H1 (cell line): ENCODE measurements at regions not wholly inside any gene's neighbourhood (a gene's known extent, or its start where the extent isn't known, plus 50 kb on each side); places are given as distances from the start of the nearest gene placed in this dataset.

ENCODE experiments used
- CTCF ChIA-PET: fragments of 300-600 bp; sonication (Branson Sonifier 250); formaldehyde crosslinking; loops from one replicate; lab custom pipeline; 2021; ENCODE audit not compliant: partially characterized antibody; lab: Charles Lee
- POLR2A ChIA-PET: fragments of 300-600 bp; sonication (Branson Sonifier 250); formaldehyde crosslinking; loops from one replicate; lab custom pipeline; 2021; ENCODE audit warnings: inconsistent platforms; ENCODE audit not compliant: partially characterized antibody; lab: Charles Lee
- DNase-seq, 2 experiments: peaks; one replicate each; pipeline versions ENCODE4 v3.0.0 to v3.0.0-alpha.2; 2010 to 2022; ENCODE audit warnings: low spot score in 2 of 2, low read depth in 1 of 2, mixed read lengths in 1 of 2
- FAIRE-seq: peaks from 2 replicates; lab custom pipeline; 2011; peaks lifted over from hg19 to GRCh38; lab: Jason Lieb, UNC
- H2AFZ ChIP-seq: 2 replicates; pipeline ENCODE4 v1.8.1; 2012; ENCODE audit warnings: low read length, inconsistent platforms
- H2AK5ac ChIP-seq: 2 replicates; pipeline ENCODE4 v1.6.1; 2013; ENCODE audit warnings: low read depth, low read length
- H2BK120ac ChIP-seq: replicated peaks from 2 replicates; pipeline ENCODE3; 2013; ENCODE audit warnings: low read depth, low read length, inconsistent platforms
- H2BK12ac ChIP-seq: 2 replicates; pipeline ENCODE4 v1.6.1; 2013; ENCODE audit warnings: low read depth, low read length
- H2BK15ac ChIP-seq: 2 replicates; pipeline ENCODE4 v1.6.1; 2013; ENCODE audit warnings: low read length
- H2BK20ac ChIP-seq: 2 replicates; pipeline ENCODE4 v1.6.1; 2013; ENCODE audit warnings: low read length
- H2BK5ac ChIP-seq: 2 replicates; pipeline ENCODE4 v1.6.1; 2013; ENCODE audit warnings: low read depth, low read length
- H3K14ac ChIP-seq: 2 replicates; pipeline ENCODE4 v1.6.1; 2013; ENCODE audit warnings: inconsistent platforms; ENCODE audit not compliant: insufficient read length
- H3K18ac ChIP-seq: 2 replicates; pipeline ENCODE4 v1.6.1; 2013; ENCODE audit warnings: low read length; ENCODE audit errors: extremely low read depth
- H3K23ac ChIP-seq: 2 replicates; pipeline ENCODE4 v1.6.1; 2013; ENCODE audit warnings: inconsistent platforms; ENCODE audit not compliant: insufficient read length
- H3K23me2 ChIP-seq: 2 replicates; pipeline ENCODE4 v1.6.1; 2013; ENCODE audit warnings: low read depth, low read length
- H3K27ac ChIP-seq: 2 replicates; pipeline ENCODE4 v1.6.1; 2011; ENCODE audit warnings: low read depth, low read length, inconsistent platforms
- H3K27me3 ChIP-seq, 4 experiments: replicated peaks in 1 of 4; 1 replicate in 1 of 4; 2 replicates in 3 of 4; pipeline versions ENCODE4 v1.6.1 to v1.8.1; 2011 to 2013; ENCODE audit warnings: low read length in 3 of 4, mild to moderate bottlenecking in 3 of 4, inconsistent platforms in 2 of 4, mixed read lengths in 2 of 4, moderate library complexity in 1 of 4; ENCODE audit not compliant: control insufficient read depth in 3 of 4, insufficient read depth in 3 of 4; ENCODE audit errors: extremely low read depth in 1 of 4
- H3K36me3 ChIP-seq, 4 experiments: 2 replicates each; pipeline versions ENCODE4 v1.6.1 to v1.8.1; 2011 to 2013; ENCODE audit warnings: mild to moderate bottlenecking in 4 of 4, low read length in 3 of 4, moderate library complexity in 2 of 4, control low read depth in 1 of 4, inconsistent platforms in 1 of 4; ENCODE audit not compliant: insufficient read depth in 4 of 4, control insufficient read depth in 2 of 4
- H3K4ac ChIP-seq: replicated peaks from 2 replicates; pipeline ENCODE3; 2013; ENCODE audit warnings: low read length, low read depth, mixed read lengths, inconsistent platforms; ENCODE audit not compliant: insufficient read length
- H3K4me1 ChIP-seq, 4 experiments: replicated peaks in 1 of 4; 1 replicate in 1 of 4; 2 replicates in 3 of 4; pipeline versions ENCODE4 v1.6.1 to v1.8.1; 2011 to 2013; ENCODE audit warnings: low read length in 3 of 4, inconsistent platforms in 2 of 4, mixed read lengths in 1 of 4; ENCODE audit not compliant: insufficient read depth in 4 of 4, control insufficient read depth in 3 of 4
- H3K4me2 ChIP-seq, 2 experiments: 2 replicates each; pipeline versions ENCODE4 v1.6.1 to v1.8.1; 2011 to 2013; ENCODE audit warnings: low read depth in 2 of 2, low read length in 2 of 2, control low read depth in 1 of 2, inconsistent platforms in 1 of 2, mild to moderate bottlenecking in 1 of 2; ENCODE audit not compliant: insufficient read depth in 1 of 2
- H3K4me3 ChIP-seq, 4 experiments: fragments of 200-600, 300-600 bp in 1 of 4; sonication (generic), shearing (Covaris generic), sonication (Bioruptor Twin) in 1 of 4; 2 replicates each; pipeline versions ENCODE4 v1.5.1 to v1.8.1; 2011 to 2016; ENCODE audit warnings: low read length in 4 of 4, low read depth in 3 of 4, control low read depth in 2 of 4, inconsistent platforms in 2 of 4, mild to moderate bottlenecking in 2 of 4, mixed read lengths in 1 of 4, moderate library complexity in 1 of 4; ENCODE audit not compliant: insufficient read depth in 2 of 4; ENCODE audit errors: extremely low read depth in 1 of 4
- H3K56ac ChIP-seq: replicated peaks from 2 replicates; pipeline ENCODE3; 2013; ENCODE audit warnings: low read depth, mild to moderate bottlenecking, mixed read lengths, low read length, inconsistent platforms; ENCODE audit not compliant: insufficient read length
- H3K79me1 ChIP-seq: 2 replicates; pipeline ENCODE4 v1.6.1; 2013; ENCODE audit warnings: low read depth, low read length, control low read depth
- H3K79me2 ChIP-seq, 2 experiments: 2 replicates each; pipeline versions ENCODE4 v1.6.1 to v1.8.1; 2012 to 2013; ENCODE audit warnings: low read length in 2 of 2, mild to moderate bottlenecking in 2 of 2, inconsistent platforms in 1 of 2; ENCODE audit not compliant: insufficient read depth in 2 of 2, control insufficient read depth in 1 of 2
- H3K9ac ChIP-seq, 4 experiments: replicated peaks in 1 of 4; 1 replicate in 1 of 4; 2 replicates in 3 of 4; pipeline versions ENCODE4 v1.6.1 to v1.8.1; 2011 to 2013; ENCODE audit warnings: low read depth in 3 of 4, low read length in 3 of 4, control low read depth in 2 of 4, mild to moderate bottlenecking in 2 of 4, moderate library complexity in 2 of 4, inconsistent platforms in 1 of 4; ENCODE audit errors: extremely low read depth in 1 of 4
- H3K9me3 ChIP-seq, 2 experiments: 2 replicates each; pipeline versions ENCODE4 v1.6.1 to v1.8.1; 2012 to 2013; ENCODE audit warnings: mild to moderate bottlenecking in 2 of 2, moderate library complexity in 2 of 2, control low read depth in 1 of 2, inconsistent platforms in 1 of 2, low read depth in 1 of 2, low read length in 1 of 2, mixed read lengths in 1 of 2; ENCODE audit not compliant: insufficient read depth in 2 of 2
- H4K20me1 ChIP-seq, 2 experiments: replicated peaks in 1 of 2; 2 replicates each; pipeline versions ENCODE3 to v1.8.1; 2011 to 2013; ENCODE audit warnings: inconsistent platforms in 2 of 2, low read length in 2 of 2, mild to moderate bottlenecking in 1 of 2; ENCODE audit not compliant: insufficient read depth in 2 of 2, control insufficient read depth in 1 of 2
- H4K5ac ChIP-seq: 2 replicates; pipeline ENCODE4 v1.6.1; 2013; ENCODE audit warnings: low read length, low read depth, mixed read lengths, inconsistent platforms; ENCODE audit not compliant: insufficient read length
- H4K8ac ChIP-seq: 2 replicates; pipeline ENCODE4 v1.8.0; 2013; ENCODE audit warnings: mild to moderate bottlenecking, moderate library complexity, low read length, inconsistent platforms; ENCODE audit not compliant: insufficient read depth; ENCODE audit errors: extremely low read depth
- H4K91ac ChIP-seq: replicated peaks from 2 replicates; pipeline ENCODE3; 2013; ENCODE audit warnings: low read length, mixed read lengths, inconsistent platforms; ENCODE audit not compliant: insufficient read length
- SIX5 ChIP-seq: IDR thresholded peaks from 2 replicates; pipeline ENCODE4 v1.6.1; 2011; ENCODE audit warnings: mild to moderate bottlenecking, low read depth, low read length
- WGBS, 2 experiments: shearing (Covaris generic) in 1 of 2; methylation state at CpG; one replicate each; pipeline versions ENCODE4 v1.1.6 to v1.1.7; 2013 to 2015; ENCODE audit warnings: low lambda C conversion rate in 2 of 2, mixed read lengths in 2 of 2, inconsistent platforms in 1 of 2, low coverage in 1 of 2, missing lambda C conversion rate in 1 of 2; ENCODE audit not compliant: insufficient replicate concordance in 2 of 2, insufficient coverage in 1 of 2, insufficient read length in 1 of 2; ENCODE audit errors: extremely low coverage in 1 of 2, missing lambda C conversion rate in 1 of 2; 5-methylcytosine and 5-hydroxymethylcytosine counted together

DNA sequence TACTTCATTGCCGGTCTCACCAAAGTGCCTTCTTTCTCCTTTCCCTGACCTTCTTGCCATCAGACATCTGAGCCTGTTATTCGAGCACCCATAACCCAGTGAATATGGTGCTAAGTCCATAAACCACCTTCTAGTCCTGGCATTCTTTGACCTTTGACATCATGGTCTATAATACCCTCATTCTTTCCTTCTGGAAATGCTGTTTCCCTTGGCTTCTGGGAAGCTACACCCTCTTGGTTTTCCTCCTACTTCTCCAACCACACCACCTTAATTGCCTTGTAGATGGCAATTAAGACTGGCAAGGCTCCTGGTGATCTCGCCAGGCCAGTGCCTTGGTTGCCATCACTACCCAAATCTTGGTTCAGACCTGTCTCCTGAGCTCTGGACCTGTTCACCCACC is 56.1 kb upstream of the TRAK1 start:
- Histone ChIP-seq H3K9ac (no peak overlapping the region), H3K9me3 (no peaks in the 10 kb centered on the region), H4K20me1 (peaks cover 0 to 2% of the 10 kb centered on the region in 2 experiments), H2BK12ac (peak overlapping the region; percentile 50), H4K91ac (no peak overlapping the region), H2BK20ac (peak overlapping the region; percentile 15; the same call in 1 of the 2 replicates), H3K18ac (no peak overlapping the region), H3K79me2 (peaks cover 4 to 66% of the 10 kb centered on the region in 2 experiments; a peak in 3 of 4 replicates), H3K79me1 (peaks cover 13% of the 10 kb centered on the region), H3K56ac (no peak overlapping the region), H2AFZ (no peak overlapping the region), H2AK5ac (no peak overlapping the region), H2BK120ac (no peak overlapping the region), H3K4me2 (no peak overlapping the region), H4K8ac (no peak overlapping the region), H3K27ac (no peak overlapping the region), H3K23ac (no peak overlapping the region), H4K5ac (no peak overlapping the region), H3K14ac (no peak overlapping the region), H3K36me3 (peaks cover 0 to 2% (median 0%) of the 10 kb centered on the region in 4 experiments; a peak in 1 of 8 replicates), H3K4me3 (no peak overlapping the region), H2BK5ac (peak overlapping the region; percentile 39; the same call in 1 of the 2 replicates), H3K23me2 (no peaks in the 10 kb centered on the region), H3K4me1 (peaks cover 6 to 14% (median 10%) of the 10 kb centered on the region in 4 experiments), H3K27me3 (no peaks in the 10 kb centered on the region), H3K4ac (no peak overlapping the region), H2BK15ac (peak overlapping the region; percentile 72; the same call in 1 of the 2 replicates)
- DNase-seq (no peak), FAIRE-seq (no peak)
- ChIA-PET POLR2A (interaction anchor here (2.3 kb wide), 1 partner anchor 10 kb away, joined by 8 read pairs; no protein-coding TSS in a partner anchor), CTCF (interaction anchor here (1.0 to 2.6 kb wide), 3 partner anchors 10 to 65 kb away, joined by 4 to 21 read pairs (median 5); no protein-coding TSS in a partner anchor)
- WGBS, 2 experiments: 88% methylated on average over 3 of the region's 3 CpGs; no CpG with 5 or more reads in 1 of the 2 experiments
- no peak for TF ChIP-seq SIX5
